Activated CD4-positive, alpha-beta T cell treated with anti-CD3 and anti-CD28 coated beads for 1 hour (primary cell): ENCODE measurements at regions not wholly inside any gene's neighbourhood (a gene's known extent, or its start where the extent isn't known, plus 50 kb on each side); places are given as distances from the start of the nearest gene placed in this dataset.

Experiments
- DNase-seq: peaks from one replicate; pipeline ENCODE4 v3.0.0-alpha.2; 2020

DNA sequence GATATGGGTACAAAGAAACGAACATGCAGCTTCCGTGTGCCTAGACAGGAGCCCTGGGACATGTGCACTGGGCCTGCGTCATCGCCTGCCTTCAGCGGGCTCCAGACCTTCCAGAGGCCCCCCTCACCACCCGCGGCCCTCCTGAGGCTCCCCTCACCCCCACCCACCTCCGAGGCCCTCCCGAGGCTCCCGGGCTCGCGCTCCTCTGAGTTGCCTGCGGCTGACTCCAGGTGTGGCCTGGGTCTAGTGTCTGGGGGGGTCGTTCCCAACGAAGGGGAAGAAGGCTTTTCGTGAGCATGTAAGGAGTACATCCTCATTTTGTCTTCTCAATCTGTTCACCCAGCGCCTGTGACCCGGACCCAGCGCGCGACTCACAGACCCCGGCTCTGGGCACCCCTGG is 177.3 kb upstream of the ZNF32 start:
- DNase-seq = no peak

DNA sequence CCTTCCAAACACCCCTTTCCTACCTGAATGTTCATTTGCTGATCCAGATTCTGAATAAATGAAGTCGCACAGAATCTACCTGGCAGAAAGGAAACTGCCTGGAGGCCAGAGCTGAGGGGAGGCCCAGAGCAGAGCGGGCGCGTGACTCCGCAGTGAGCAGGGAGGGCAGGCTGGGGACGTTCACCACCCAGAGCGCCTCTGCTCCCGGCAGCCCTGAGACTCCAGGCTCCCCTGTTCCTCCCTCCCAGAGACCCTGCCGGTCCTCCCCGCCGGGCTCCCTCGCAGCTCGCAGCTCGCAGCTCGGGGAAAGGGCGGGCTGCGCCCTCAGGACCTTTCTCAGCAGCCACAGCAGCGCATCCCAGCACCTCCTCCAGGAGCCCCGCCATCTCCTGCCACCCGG is 176.7 kb upstream of the ZNF32 start:
- DNase-seq = no peak

DNA sequence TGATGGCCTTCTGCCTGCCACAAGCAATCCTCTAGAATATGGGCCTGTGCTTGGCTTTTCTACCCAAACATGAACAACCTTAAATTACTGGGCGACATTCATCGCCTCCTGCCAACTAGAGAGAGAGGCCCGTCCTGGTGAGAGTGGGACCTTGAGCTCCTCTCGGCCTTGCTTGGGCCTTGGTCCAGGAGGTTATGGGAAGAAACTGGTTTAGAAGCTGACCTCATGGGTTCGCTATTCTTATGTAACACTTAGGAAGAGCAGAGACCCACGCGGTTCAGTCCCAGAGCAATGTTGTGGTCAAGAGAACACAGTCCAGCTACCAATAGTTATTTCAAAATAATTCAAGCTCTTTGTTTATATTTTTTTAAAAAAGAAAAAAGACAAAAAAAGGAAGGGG is 176.3 kb upstream of the ZNF32 start:
- no peak for DNase-seq

DNA sequence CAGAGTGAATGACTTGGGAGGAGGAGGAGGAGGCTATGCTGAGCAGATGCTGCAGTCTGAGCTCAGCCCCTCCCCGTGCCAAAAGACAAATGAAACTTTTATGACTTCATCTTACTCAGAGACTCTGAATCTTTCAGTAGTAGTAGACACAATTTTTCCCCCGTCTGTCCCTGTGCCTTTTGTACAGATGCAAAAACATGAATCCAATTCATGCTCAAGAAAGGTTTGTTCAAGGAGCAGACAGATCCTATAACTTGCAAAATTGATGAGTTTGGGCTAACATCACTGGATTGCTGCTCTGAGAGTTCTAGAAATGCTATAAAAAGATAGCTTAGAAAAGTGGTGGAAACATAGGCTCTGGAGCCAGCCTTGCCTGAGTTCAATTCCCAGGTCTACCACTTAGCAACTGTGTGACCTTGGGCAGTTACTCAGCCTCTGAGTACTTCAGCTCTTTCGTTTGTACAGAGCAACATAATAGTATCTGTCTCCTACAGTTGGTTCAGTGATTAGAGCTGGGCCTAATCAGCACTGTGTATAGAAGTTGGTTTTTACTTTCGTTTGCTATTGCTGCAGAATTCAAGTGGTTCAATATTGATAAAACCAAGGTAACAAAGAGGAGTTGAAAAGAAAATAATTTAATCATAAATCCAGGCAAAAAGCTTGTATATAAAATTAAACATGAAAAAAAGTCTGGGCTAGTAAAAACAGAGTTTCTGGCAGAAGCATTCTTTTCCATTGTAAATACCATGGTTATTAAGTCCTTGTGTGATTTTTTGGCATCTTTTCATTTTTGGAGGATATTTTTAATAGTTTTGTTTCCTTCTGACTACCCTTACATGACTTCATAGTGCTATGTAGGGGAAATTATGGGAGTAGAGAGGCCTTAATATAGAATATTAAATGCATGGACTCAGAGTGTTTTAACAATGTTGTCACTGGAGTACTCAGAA is 174.2 kb upstream of the ZNF32 start:
- DNase-seq = no peak

DNA sequence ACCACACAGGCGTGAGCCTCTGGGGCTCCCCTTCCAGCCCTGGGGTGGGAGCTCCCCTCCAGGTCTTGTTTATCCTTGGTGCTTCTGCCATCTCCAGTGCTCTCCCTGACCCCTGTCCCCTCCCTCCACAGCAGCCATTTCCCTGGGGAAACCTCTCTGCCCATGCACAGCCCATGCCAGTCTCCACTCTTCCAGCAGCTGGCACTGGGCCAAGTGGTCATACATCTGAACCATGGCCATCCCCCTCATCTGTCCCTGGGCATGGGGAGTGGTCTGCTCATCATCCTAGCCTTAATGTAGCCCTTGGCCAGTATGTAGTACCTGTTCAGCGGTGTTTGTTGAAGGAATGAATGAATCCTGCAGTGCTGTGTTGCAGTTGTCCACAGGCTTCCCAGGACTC is 172.4 kb upstream of the ZNF32 start:
- no peak for DNase-seq

DNA sequence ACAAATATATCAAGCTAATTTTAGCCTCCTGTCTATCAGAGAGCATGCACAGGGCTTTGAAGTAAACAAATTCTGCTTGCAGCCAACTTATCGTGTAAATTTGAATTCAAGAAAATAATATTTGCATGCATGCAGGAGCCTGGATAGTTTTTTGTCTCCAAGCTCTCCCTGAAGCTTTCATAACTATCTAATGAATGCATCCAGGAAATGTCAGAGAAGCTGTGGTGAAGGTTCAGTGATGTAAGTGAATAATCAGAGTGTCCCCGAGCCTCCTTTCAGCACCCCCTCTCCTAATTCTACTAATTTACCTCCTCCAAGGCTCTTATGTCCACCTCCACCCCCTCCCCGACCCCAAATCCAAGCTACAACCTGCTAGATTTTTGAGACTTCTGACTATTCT is 172.0 kb upstream of the ZNF32 start:
- no peak for DNase-seq

DNA sequence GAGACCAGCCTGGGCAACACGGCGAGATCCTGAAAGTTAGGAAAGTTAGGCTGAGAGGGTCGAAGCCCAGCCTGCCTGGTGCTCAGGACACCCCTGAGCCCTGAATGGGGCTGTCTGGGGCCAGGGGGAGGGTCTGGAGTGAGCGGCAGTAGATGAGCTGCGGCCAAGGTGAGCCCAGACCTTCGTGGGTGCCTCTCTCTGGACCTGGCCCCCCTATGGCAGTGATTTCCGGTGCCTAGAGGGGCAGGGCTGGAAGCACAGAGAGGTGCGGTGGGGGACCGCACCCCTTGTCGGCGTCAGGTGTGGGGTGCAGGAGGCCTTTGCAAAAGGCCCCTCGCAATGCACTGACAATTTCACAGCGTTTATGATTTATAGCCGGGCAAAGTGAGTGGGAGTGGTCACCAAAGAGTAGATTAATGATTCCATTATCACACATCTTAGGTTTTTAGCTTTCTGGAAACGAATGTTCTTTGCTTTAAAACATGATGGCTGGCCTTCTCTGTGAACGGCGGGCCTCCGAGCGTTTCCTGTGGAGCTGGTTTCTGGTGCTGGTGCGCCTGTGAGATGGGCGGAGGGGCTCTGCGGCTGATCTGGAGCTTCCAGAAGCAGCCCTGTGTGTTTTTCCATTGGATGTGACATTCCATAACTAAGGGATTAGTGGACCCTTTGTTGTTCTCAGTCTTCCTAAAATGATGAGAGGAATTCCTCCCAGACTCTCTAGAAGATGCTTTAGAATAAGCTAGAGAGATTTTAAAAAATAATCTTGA is 171.0 kb upstream of the ZNF32 start:
- DNase-seq = no peak

DNA sequence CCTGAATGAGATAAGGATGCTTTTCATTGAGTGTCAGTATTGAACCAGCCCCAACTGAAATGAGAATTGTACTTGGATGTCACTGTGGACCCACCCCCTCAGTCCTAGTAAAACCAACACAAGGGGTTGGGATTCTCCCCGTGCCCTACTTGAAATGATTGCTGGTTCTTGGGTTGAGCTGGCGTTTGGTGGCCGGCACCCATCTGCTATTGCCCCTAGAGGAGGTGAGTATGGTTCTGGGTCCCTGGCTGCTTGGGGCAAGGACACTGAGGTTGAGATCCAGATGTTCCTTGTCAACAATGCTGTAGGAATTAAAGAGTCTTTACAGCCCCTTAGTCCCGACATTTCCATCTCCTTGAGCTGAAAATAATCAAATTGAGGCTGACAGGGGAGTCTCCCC is 170.0 kb upstream of the ZNF32 start:
- DNase-seq = no peak

DNA sequence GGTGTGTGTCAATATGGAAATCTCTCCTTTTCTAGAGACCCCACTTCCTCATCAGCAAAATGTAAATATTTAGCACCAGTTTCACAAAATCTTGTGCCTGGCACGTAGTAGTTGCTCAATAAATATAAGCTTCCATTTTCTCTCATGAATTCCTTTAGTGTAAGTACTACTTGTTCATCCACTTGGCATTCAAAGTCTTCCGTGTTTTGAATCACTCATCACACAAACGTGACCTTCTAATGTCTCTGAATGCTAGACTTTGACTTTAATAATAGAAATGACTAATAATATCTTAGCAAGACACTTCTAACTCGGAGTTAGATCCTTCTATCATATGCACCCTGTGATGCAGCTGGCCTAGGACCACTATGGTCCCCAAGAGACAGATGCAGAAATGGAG is 168.7 kb upstream of the ZNF32 start:
- no peak for DNase-seq

DNA sequence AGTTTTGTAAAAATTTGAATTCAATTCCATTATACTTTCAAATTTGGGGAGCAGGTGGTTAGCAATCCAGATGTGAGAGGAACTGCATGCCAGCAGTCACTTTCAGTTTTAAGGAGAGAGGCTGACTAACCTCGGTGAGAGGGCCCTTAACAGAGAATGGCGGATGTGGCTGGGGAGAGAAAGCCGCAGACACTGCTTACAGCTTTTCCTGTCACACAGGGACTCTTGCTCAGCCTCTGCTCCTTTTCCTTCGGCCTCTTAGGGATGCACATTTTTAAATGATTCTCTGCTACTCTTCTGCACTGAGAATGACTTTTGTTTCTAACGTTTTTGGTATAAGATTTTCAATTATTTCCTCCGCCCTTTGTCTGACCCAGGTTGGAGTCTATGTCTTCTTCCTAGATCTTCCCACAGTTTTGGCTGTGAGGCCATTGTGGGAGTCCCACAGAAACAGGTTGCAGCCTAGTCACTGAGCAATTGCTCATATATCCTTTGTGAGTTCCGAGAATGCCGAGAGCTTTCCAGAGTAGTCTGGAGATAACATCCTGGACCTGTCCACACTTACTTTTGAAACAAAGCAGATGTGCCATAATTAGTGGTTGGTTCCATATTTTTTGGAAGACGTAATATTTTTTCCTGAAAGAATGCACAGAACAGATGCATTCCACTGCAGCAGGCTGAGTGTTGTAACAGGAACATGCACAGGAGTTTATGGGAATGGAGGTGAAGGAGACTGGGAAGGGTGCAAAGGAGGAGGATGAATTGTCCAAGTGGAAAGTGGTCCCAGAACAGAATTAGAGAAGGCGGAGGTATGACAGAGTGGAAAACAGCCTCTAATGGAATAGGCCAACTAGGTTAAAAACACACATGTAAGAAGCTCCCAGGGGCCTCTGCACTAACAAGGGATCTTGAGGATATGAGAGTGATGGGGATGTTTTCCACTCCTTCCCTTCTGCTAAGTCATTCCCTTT is 168.0 kb upstream of the ZNF32 start:
- DNase-seq = peak; percentile 53

DNA sequence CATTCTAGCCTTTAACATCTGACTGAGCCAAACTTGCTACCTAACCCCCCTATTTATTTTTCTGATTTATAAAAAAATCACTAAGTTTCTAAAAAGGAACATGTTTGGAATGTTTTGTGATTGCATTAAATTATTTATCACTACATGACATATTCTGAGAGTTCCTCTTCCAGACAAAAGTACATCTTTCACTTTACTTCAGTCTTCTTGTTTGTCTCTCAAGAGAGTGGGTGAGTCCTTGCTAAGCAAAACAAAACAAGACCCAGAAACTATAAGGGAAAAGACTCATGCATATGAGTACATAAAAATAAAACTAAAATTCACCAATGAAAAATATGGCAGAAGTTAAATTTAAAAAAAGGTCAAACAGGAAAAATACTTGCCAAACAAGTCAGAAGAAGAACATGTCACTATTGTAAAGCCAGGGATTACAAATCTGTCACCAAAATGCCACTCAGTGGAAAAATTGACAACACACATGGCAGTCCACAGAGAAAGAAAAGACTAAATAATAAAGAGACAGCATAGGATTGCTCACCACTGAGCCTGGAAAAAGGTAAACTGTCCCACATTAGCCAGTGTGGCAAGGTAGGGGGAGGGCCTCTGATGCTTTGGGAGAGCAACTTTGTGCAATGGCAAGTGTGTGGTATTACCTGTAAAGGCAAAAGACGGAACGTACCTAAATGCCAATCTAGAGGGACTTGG is 166.7 kb upstream of the ZNF32 start:
- no peak for DNase-seq

DNA sequence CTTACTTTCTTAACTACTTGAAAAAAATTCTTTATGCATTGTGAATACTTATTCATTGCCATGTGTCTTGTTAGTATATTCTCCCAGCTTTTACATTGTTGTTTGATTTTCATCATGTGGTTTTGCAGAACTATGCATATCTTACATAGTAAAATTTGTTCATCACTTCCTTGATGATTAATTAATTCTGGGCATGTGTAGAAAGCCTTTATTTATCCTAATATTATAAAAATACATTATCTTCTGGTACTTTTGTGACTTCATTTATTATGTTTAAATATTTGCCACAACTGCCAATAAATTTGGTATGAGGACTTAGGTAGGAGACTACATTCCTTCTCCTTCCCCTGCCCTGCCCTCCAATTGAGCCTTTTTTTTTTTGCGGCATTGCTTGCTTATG is 166.0 kb upstream of the ZNF32 start:
- DNase-seq = no peak

DNA sequence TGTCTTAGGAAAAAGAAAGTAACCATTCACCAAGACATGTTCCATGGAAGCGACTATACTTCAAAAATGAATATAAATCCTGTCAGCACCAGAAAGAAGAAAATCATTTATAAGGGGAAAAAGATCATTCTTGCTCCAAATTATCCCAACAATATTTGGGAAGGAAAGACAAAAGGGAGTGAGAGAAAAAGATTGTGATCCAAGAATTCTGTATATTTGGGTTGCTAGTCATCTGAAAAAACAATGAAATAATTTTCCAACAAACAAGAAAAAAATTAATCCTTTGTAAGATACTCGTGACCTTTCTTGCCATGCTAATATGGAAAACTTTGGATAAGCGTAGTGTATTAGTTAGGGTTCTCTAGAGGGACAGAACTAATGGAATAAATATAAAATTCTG is 163.2 kb upstream of the ZNF32 start:
- no peak for DNase-seq

DNA sequence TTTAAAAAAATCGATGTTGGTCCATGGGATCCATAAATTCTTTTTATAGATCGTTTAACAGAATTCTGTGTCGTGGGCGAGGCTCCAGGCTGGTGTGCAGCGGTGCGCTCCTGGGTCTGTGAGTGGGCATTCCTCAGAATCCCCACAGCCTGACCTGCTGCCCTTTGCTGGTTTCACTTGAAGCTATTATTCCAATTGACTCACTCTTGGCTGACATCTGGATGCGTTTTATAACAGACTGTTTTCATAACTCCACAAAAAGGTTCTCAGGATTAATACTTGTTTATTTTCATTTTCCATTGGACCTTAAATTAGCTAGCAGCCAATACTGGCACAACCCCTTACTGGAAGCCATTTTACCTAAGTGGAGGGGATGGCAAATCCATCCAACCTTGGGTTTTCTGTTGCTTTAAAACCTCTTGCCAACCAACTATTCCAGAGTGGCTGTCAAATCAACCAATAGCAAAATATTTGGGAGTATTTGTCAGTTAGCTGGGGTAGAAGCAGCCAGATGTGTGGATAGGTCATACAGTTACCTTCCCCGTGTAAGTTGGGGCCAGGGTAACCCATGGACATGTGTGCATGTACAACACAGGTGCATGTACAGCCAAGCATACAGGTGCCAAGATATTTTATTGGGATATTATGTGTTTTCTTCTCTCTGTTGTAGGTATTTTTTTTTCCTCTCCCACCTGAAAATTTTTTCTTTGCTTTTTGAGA is 160.7 kb upstream of the ZNF32 start:
- no peak for DNase-seq

DNA sequence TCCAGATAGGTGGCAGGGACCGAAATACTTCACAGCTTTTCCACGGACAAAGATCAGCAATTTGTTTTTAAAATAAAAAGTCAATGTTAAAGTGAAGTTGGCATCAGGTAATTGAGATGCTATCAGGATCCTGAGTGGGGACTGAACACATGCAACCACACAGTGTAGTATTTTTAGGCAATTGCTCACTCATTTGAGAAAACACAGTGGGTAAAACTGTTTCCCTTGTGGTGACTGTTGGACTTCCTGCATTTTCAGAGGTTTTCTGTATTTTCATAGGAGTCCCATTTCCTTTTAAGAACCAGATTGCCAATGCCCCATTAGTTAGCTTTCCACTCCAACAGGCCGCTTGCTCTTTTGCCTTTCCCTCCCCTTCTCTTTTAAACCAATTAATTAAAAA is 159.5 kb upstream of the ZNF32 start:
- DNase-seq = no peak

DNA sequence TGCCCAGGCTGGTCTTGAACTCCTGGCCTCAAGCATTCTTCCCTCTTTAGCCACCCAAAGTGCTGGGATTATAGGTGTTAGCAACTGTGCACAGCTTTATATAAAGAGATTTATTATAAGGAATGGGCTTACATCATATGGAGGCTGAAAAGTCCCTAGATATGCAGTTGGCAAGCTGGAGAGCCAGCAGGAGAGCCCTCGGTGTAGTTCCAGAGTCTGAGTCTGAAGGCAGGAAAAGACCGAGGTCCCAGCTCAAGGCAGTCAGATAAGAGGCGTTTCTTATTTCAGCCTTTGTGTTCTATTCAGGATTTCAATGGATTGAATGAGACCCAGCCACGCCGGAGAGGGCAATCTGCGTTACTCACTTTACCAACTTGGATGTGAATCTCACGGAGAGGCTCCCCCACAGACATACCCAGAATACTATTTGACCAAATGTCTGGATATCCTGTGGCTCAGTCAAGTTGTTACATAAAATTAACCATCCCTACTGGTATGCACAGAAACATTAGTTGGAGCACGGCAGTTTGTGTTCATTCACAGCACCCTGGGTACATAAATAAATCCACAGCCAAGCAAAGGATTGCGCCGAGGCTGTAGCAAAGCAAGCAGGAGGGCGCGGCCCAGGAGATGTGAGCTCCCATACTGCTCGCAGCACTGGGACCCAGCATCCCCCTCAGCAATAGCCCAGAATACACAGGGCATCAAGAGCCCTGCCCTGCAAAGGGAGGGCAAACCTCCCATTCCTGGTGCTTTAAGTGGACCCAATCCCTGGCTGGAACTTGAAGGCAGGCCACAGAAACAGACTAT is 158.4 kb upstream of the ZNF32 start:
- no peak for DNase-seq

DNA sequence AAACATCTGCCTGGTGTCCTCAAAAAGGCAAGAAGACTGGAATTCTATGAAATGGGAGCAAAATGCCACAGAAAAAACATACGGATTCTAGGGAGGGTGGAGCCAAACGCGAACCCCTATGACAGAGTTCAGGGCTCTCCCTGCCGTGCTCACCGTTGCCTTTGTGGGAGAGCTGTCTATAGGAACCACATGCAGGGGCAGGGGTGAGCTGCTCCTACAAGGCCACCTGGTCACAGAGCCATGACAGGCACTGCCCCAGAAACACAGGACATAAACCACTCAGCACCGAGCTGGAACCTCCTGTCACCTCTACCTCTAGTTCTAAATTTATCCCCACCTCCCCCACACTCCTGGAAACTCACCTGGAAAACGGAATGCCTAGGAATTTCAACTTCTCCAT is 155.1 kb upstream of the ZNF32 start:
- DNase-seq = no peak

DNA sequence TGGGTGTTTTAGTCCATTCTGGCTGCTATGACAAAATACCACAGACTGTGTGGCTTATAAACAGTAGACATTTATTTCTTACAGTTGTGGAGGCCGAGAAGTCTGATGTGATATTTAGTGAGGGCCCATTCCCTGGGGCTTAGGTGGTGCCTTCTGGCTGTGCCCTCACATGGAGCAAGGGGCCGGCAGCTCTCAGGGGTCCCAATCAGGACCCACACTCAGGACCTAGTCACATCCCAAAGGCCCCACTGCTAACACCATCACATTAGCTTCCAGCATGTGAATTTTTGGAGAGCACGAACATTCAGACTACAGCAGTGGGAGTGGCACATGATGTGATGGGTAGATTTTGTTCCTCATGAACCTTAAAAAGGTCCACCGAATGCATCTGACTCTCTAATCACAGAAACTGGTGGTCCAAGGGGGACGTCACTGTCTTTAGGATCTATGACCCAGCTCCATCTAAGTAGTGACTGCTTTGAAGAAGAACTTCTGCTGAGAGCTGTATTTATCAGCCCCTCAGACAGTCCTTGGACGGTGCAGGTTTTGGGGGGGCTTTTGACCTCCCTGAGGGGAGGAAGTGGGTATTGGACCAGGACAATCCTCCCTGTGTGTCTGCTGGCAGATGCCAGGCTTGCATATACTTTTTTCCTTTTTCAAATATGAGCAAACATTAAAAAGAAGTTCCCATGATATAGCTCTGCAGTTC is 154.5 kb upstream of the ZNF32 start:
- DNase-seq = no peak

DNA sequence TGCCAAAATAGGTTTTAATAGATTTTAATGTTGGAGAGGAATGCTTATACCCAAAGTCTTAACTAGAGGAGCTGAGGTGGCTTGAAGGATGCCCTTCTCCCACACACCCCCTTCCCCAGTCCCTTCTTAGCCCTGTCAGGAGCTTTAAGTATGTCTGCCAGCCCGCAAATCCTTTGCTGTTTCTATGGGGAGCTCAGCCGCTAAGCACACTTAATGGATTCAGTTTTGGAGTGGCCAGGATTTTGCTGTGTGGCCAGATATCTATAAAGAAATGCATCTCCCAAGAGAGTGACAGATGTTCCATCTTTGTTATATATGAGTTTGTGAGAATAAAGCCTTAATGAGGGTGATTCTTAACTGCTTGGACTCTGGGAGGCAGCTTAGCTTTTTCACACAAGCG is 152.9 kb upstream of the ZNF32 start:
- no peak for DNase-seq

DNA sequence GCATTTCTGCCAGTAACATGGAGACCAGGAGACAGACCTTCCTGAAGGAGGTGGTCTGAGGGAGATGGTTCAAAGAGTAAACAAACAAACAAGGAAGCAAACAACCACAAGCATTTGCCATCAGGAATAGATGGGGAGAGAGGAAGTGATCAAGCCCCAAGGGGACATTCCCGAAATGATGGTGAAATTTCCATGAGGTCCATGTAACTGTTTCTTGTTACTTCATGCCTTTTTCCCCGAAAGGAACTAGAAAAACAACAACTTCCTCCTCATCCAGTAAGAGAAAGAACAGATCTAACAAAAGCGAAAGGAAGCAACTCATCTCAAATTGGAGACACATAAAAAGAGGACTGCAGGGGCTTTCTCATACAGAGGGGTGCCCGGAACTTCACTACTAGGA is 152.5 kb upstream of the ZNF32 start:
- DNase-seq = no peak
